ENCODE measurements at regions not wholly inside any gene's neighbourhood (a gene's known extent, or its start where the extent isn't known, plus 50 kb on each side); places are given as distances from the start of the nearest gene placed in this dataset.

- TF ChIP-seq POLR2A (IDR thresholded peaks at IDR 0.05) = no peak
- no peak for TF ChIP-seq EP300 (IDR thresholded peaks at IDR 0.05)
- TF ChIP-seq CTCF (IDR thresholded peaks at IDR 0.05) = no peak
Measured at GRCh38 chr15:69608661-69609060, 156.0 kb downstream of the RPLP1 start.

Measured in tibial nerve (tissue), 4 donors.